ENCODE measurements at regions not wholly inside any gene's neighbourhood (a gene's known extent, or its start where the extent isn't known, plus 50 kb on each side); places are given as distances from the start of the nearest gene placed in this dataset.
"Not testable (repeated sequence)": the region's sequence is repeated elsewhere in the genome, so short reads cannot be mapped to it uniquely, and the experiment has no call there.

GRCh38 chr17:70498631-70499030 is 329.3 kb downstream of the KCNJ2 start:
- TF ChIP-seq TAF1 (IDR thresholded peaks at IDR 0.05; ENCODE audit: borderline replicate concordance, low read depth, low read length) (no peak), POLR2AphosphoS5 (IDR thresholded peaks at IDR 0.05; ENCODE audit: low read depth, low read length) (no peak), POLR2A (IDR thresholded peaks at IDR 0.05; ENCODE audit: low read depth, low read length) (no peak)
- DNase-seq (ENCODE audit: insufficient read length) (no peak), FAIRE-seq (no peak)

- TF ChIP-seq TAF1 (IDR thresholded peaks at IDR 0.05; ENCODE audit: borderline replicate concordance, low read depth, low read length) (no peak), POLR2AphosphoS5 (IDR thresholded peaks at IDR 0.05; ENCODE audit: low read depth, low read length) (no peak), POLR2A (IDR thresholded peaks at IDR 0.05; ENCODE audit: low read depth, low read length) (no peak)
- DNase-seq (ENCODE audit: insufficient read length) = no peak
- no peak for FAIRE-seq
Measured at GRCh38 chr17:70499067-70499786, 329.9 kb downstream of the KCNJ2 start.

- TF ChIP-seq POLR2AphosphoS5 (IDR thresholded peaks at IDR 0.05; ENCODE audit: low read depth, low read length) = no peak
- TF ChIP-seq TAF1 (IDR thresholded peaks at IDR 0.05; ENCODE audit: borderline replicate concordance, low read depth, low read length) = no peak
- TF ChIP-seq POLR2A (IDR thresholded peaks at IDR 0.05; ENCODE audit: low read depth, low read length) = no peak
- FAIRE-seq (no peak), DNase-seq (ENCODE audit: insufficient read length) (no peak)
Measured at GRCh38 chr17:70503449-70503848, 334.1 kb downstream of the KCNJ2 start.

- FAIRE-seq = no peak
- DNase-seq (ENCODE audit: insufficient read length) = no peak
- TF ChIP-seq POLR2A (IDR thresholded peaks at IDR 0.05; ENCODE audit: low read depth, low read length) (no peak), POLR2AphosphoS5 (IDR thresholded peaks at IDR 0.05; ENCODE audit: low read depth, low read length) (no peak), TAF1 (IDR thresholded peaks at IDR 0.05; ENCODE audit: borderline replicate concordance, low read depth, low read length) (no peak)
Measured at GRCh38 chr17:70510288-70510687, 341.0 kb downstream of the KCNJ2 start.

- DNase-seq (ENCODE audit: insufficient read length) (no peak), FAIRE-seq (no peak)
- TF ChIP-seq TAF1 (IDR thresholded peaks at IDR 0.05; ENCODE audit: borderline replicate concordance, low read depth, low read length) = no peak
Measured at GRCh38 chr17:70517816-70518215, 348.5 kb downstream of the KCNJ2 start.

GRCh38 chr17:70519300-70519699 is 350.0 kb downstream of the KCNJ2 start:
- no peak for FAIRE-seq
- no peak for TF ChIP-seq POLR2A (IDR thresholded peaks at IDR 0.05; ENCODE audit: low read depth, low read length)
- TF ChIP-seq POLR2AphosphoS5 (IDR thresholded peaks at IDR 0.05; ENCODE audit: low read depth, low read length) = no peak
- TF ChIP-seq TAF1 (IDR thresholded peaks at IDR 0.05; ENCODE audit: borderline replicate concordance, low read depth, low read length) = no peak
- DNase-seq (ENCODE audit: insufficient read length) = no peak

- TF ChIP-seq POLR2A (IDR thresholded peaks at IDR 0.05; ENCODE audit: low read depth, low read length) = no peak
- no peak for TF ChIP-seq TAF1 (IDR thresholded peaks at IDR 0.05; ENCODE audit: borderline replicate concordance, low read depth, low read length)
- TF ChIP-seq POLR2AphosphoS5 (IDR thresholded peaks at IDR 0.05; ENCODE audit: low read depth, low read length) = no peak
- FAIRE-seq (no peak), DNase-seq (ENCODE audit: insufficient read length) (no peak)
Measured at GRCh38 chr17:70520447-70520846, 351.1 kb downstream of the KCNJ2 start.

GRCh38 chr17:70520956-70521355 is 351.6 kb downstream of the KCNJ2 start:
- FAIRE-seq (no peak), DNase-seq (ENCODE audit: insufficient read length) (no peak)
- no peak for TF ChIP-seq POLR2A (IDR thresholded peaks at IDR 0.05; ENCODE audit: low read depth, low read length)
- no peak for TF ChIP-seq TAF1 (IDR thresholded peaks at IDR 0.05; ENCODE audit: borderline replicate concordance, low read depth, low read length)
- TF ChIP-seq POLR2AphosphoS5 (IDR thresholded peaks at IDR 0.05; ENCODE audit: low read depth, low read length) = no peak

- TF ChIP-seq POLR2AphosphoS5 (IDR thresholded peaks at IDR 0.05; ENCODE audit: low read depth, low read length) (no peak), TAF1 (IDR thresholded peaks at IDR 0.05; ENCODE audit: borderline replicate concordance, low read depth, low read length) (no peak), POLR2A (IDR thresholded peaks at IDR 0.05; ENCODE audit: low read depth, low read length) (no peak)
- FAIRE-seq (no peak), DNase-seq (ENCODE audit: insufficient read length) (no peak)
Measured at GRCh38 chr17:70521821-70522256, 352.5 kb downstream of the KCNJ2 start.

- no peak for TF ChIP-seq POLR2A (IDR thresholded peaks at IDR 0.05; ENCODE audit: low read depth, low read length)
- no peak for TF ChIP-seq TAF1 (IDR thresholded peaks at IDR 0.05; ENCODE audit: borderline replicate concordance, low read depth, low read length)
- no peak for TF ChIP-seq POLR2AphosphoS5 (IDR thresholded peaks at IDR 0.05; ENCODE audit: low read depth, low read length)
- DNase-seq (ENCODE audit: insufficient read length) (no peak), FAIRE-seq (no peak)
Measured at GRCh38 chr17:70523426-70523825, 354.1 kb downstream of the KCNJ2 start.

- not testable (repeated sequence) for DNase-seq (ENCODE audit: insufficient read length); FAIRE-seq
Measured at GRCh38 chr17:70525035-70525434, 355.7 kb downstream of the KCNJ2 start.

- DNase-seq (ENCODE audit: insufficient read length) (no peak), FAIRE-seq (no peak)
- no peak for TF ChIP-seq POLR2AphosphoS5 (IDR thresholded peaks at IDR 0.05; ENCODE audit: low read depth, low read length)
- TF ChIP-seq TAF1 (IDR thresholded peaks at IDR 0.05; ENCODE audit: borderline replicate concordance, low read depth, low read length) = no peak
Measured at GRCh38 chr17:70525961-70526360, 356.6 kb downstream of the KCNJ2 start.
